GM18517 (cell line): ENCODE measurements at regions not wholly inside any gene's neighbourhood (a gene's known extent, or its start where the extent isn't known, plus 50 kb on each side); places are given as distances from the start of the nearest gene placed in this dataset.
"Not testable (repeated sequence)": the region's sequence is repeated elsewhere in the genome, so short reads cannot be mapped to it uniquely, and the experiment has no call there.

Source experiments
- ATAC-seq: cut with Tn5 transposase; IDR thresholded peaks from one replicate; pipeline ENCODE4 v1.9.1; 2021; ENCODE audit warnings: mild to moderate bottlenecking, moderate library complexity; ENCODE audit not compliant: unreplicated experiment

DNA sequence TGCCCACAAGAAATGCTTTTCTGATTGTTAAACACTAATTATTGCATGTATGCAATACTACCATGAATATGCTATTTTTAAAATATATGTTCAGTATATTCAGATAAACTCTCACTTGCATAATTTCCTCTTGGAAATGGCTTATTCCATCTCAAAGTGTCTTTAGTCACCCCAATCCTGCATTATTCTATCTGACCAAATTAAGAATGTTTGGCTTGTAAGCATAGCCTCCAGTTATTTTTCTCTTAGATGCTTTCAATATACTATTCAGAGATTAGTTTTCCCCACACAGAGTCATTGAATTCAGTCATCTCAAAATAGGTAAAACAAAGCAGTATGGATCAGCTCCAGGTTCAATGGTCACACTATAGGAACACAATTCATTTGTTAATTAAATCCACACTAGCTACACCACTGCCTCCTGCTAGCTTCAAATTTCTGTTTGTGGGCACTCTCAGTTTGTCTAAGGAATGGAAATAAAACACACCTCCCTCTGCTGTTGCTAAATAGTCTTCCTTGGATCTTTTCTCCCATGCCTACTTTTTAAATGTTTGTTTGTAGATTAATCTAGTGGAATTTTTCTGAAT, 134.6 kb upstream of the TBCA start:
- no peak for ATAC-seq

GRCh38 chr5:77909237-77909636, 133.1 kb upstream of the TBCA start:
- ATAC-seq, result no peak

GRCh38 chr5:77908787-77909186, 132.6 kb upstream of the TBCA start:
- no peak for ATAC-seq

DNA sequence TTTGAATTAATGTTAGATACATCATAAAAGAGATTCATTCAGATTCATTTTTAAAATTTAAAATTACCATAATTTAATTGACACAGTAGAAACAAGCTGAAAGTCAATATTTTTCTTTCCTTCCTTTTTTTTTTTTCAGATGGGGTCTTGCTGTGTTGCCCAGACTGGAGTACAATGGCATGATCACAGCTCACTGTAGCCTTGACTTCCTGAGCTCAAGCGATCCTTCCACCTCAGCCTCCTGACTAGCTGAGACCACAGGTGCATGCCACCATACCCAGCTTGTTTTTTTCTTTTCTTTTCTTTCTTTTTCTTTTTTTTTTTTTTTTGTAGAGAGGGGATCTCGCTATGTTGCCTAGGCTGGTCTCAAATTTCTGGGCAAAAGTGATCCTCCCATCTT, 131.6 kb upstream of the TBCA start:
- ATAC-seq, result no peak

DNA sequence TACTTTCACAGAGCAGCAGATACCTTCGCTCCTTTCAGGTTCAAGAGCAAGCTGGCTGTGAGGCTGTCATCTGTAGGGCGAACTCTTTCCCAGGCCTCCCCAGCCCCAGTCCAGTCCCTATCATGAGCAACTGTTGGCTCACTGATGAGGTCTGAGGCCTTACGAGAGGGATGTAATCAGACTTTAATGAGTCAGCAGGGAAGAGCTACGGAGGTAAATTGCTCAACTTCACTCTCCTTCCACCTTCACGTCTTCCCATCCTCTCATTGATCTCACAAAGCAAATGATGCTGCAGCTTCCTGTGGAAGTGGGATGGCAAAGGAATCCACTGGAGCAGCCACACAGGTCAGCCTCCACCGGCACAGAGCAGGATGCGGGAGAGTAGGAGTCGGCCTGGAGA, 130.7 kb upstream of the TBCA start:
- no peak for ATAC-seq

DNA sequence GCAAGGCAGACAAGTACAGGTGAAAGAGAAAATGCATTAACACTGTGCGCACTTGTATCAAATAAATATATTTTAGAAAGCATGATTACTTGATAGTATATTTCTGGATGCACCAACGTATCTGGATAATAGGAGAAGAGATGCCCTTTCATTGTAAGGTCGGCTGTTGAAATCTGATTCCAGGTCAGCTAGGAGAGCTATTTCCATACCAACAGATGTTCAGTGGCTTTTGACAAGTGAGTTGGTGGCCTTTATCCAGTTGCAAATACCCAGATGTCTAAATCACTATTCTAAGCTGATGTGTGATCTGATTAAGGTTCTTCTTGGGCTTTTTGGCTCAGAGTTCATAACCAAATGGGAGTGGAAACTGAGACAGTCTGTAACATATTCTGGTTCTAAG, 128.2 kb upstream of the TBCA start:
- ATAC-seq, result no peak

GRCh38 chr5:77900691-77901090, 124.6 kb upstream of the TBCA start:
- no peak for ATAC-seq

- no peak for ATAC-seq
These were observed 122.2 kb upstream of the TBCA start for GRCh38 chr5:77898385-77898784.

GRCh38 chr5:77896338-77896737, 120.2 kb upstream of the TBCA start:
- no peak for ATAC-seq

DNA sequence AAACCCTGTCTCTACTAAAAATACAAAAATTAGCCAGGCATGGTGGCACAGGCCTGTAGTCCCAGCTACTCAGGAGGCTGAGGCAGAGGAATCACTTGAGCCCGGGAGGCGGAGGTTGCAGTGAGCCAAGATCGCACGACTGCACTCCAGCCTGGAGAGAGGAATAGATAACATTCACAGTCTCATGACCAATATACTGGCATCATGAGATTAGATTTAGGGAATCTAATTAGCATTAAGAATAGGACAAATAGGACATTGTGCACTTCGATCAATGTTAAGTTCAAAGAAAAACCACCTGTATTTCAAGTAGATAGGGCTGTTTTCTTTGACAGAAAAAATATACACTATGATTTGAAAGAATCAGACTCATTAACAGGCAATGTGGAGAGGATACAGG, 118.0 kb upstream of the TBCA start:
- ATAC-seq, result not testable (repeated sequence)

DNA sequence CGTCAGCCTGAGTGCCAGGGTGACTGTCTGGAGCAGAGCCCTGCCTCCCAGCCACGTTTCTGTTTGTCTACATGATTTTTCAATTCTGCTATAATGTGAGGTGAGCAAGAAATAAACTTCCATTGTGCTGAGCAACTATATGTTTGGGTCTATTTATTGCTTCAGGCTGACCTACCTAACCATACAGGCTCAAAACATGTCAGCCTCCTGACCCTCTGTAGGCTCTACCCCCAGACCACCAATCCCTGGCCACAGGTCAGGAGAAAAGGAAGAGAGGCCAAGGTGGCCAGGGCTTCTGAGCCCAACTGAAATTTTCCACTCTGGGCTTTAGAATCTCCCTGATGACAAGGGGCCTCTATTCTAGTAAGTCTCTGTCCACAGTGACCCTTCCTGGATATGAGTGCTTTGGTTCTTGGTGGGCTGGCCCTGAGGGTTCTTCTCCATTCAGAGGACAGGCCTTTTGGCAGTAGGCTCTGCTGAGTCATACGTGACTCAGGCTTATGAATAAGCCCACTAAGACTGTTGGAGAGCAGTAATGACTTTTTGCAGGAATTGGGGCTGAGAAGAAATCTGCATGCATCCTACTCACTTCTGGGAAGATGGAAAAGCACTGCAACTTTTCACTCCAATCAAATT, 117.2 kb upstream of the TBCA start:
- no peak for ATAC-seq

- no peak for ATAC-seq
These were observed 116.2 kb upstream of the TBCA start for GRCh38 chr5:77892061-77893010.

GRCh38 chr5:77885519-77885918, 109.4 kb upstream of the TBCA start:
- ATAC-seq, result no peak

DNA sequence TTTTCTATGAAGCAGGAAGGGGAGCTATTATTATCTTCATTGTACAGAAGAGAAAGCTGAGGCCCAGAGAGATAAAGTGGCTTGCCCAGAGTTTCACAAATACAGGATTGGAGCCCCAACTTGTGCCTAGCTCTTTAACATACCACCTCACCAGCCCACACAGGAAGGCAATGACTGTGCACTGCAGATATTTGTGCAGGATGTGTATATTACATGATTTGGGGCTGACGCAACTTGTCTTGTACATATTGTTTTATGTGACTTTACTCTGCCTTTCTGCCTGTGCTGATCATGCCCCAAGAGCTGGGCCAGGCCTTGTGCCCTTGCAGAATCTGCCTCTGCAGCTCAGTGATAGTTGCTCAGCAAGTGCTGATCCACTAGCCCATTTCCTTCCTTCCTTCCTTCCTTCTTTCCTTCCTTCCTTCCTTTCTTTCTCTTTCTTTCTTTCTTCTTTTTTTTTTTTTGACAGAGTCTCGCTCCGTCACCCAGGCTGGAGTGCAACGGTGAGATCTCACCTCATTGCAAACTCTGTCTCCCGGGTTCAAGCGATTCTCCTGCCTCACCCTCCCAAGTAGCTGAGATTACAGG, 106.6 kb upstream of the TBCA start:
- no peak for ATAC-seq

DNA sequence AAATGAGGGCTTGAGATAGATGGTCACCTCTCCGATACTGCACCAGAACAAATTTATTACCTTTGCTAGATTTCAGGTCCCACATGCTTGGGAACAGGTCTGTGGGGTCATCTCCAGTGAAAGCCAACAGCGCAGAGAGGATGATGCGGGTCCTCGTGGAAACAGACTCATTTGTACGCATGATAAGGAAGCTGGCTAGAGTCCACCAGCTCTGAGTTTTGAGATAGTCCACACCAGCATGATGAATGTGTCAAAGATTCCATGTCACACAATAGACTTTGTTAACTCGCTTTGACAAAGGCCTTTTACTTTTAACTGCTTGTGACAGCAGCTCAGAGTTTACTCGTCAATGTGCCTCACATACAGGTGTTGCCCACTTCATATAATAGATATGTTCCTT, 105.4 kb upstream of the TBCA start:
- ATAC-seq, result no peak

DNA sequence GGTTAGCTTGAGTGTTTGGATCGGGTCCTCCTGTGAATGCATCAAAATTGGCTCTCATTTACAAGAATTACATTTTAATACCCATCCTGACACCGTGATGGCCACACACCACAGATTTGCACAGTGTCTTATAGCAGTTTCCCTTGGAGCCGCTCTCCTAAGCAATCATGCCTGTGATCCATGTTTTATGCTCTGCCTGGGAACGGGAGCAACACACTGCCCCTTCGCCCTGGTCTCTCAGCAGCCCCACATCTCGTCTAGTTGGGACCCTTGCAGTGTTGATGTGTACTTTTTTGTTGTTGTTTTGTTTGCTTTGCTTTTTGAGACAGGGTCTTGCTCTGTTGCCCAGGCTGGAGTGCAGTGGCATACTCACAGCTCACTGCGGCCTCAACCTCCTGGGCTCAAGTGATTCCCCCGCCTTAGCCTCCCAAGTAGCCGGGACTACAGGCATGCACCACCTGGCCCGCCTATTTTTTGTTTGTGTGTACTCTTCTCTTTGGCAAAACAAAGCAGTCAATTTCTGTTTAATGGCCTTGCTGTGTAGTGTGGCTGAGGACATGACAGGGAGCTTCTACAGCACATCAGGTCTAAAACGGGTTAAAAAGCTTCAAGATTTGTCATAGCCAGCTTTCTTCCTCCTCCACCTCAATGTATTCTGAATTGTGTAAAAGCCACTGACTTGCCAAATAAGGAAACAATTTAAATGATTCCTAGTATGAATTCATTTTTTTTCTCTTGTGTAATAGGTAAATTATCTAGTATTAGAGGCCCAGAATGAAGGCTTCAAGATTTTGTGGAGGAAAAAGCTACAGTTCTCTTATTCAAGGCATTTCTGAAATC, 101.6 kb upstream of the TBCA start:
- ATAC-seq, result no peak

GRCh38 chr5:77876862-77877502, 100.8 kb upstream of the TBCA start:
- no peak for ATAC-seq

DNA sequence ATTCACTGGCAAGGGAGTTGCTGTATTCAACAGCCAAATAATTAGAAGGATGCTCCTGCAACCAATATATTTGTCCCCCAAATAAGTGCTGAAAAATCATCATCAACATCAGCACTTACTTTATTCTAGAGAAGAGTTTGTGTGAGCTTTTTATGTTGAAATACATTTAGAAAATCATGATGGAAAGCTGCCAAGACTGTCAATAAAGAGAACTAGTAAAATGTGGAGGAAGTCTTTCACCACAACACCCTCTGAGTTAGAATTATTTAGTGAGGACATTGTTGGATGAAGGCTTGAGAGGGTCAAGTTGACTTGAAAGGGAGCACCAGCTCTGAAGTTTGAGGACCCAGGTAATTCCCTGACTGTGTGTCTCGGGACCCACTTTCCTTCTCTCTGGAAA, 100.2 kb upstream of the TBCA start:
- ATAC-seq, result no peak

DNA sequence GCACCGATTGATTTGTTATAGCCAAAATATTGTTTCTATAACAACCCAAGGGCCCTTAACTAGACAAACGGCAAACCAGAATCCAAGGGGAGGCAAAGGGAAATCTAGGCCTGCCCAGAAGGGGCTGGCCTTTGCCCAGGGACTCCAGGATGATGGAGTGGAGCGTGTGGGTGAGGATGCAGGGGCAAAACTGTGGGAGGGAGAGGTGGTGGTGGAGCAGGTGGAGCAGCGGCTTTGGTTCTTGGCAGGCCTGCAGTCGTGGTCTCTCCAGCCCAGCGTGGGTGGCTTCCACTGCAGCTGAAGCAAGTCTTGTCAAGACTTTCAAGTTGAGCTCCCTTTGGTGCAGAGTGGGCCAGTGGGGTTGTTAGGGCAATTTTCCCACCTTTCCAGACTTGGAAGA, 98.6 kb upstream of the TBCA start:
- no peak for ATAC-seq

DNA sequence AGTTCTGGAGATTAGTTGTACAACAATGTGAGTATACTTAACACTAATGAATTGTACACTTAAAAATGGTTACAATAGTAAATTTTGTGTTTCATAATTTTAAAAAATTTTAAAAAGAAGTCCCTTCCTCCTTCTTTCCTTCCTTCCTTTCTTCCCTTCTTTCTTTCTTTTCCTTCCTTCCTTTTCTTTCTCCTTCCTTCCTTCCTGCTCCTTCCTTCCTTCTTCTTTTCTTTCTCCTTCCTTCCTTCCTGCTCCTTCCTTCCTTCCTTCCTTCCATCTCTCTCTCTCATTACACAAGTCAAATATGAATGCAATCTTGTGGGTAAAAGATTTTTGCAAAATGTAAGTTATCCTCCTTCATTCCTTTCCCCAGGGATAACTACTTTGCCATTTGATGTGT, 97.1 kb upstream of the TBCA start:
- no peak for ATAC-seq
